DND-41 (cell line): ENCODE measurements at regions not wholly inside any gene's neighbourhood (a gene's known extent, or its start where the extent isn't known, plus 50 kb on each side); places are given as distances from the start of the nearest gene placed in this dataset.

Source experiments
- ATAC-seq: fragments of 200-7000 bp; cut with Tn5 transposase; 3 replicates; pipeline ENCODE4 v1.9.1; 2021; ENCODE audit warnings: low read depth; ENCODE audit not compliant: insufficient read depth
- DNase-seq: peaks from one replicate; pipeline ENCODE4 v3.0.0-alpha.2; 2020
- H2AFZ ChIP-seq: 2 replicates; pipeline ENCODE4 v1.6.0; 2012; ENCODE audit warnings: low read depth, low read length
- H3K27ac ChIP-seq: 2 replicates; pipeline ENCODE4 v1.5.1; 2012; ENCODE audit warnings: low read length, inconsistent platforms
- H3K27me3 ChIP-seq: fragments of 200-600 bp; sonication (generic); 2 replicates; pipeline ENCODE4 v1.6.0; 2012; ENCODE audit warnings: low read length, mild to moderate bottlenecking, inconsistent platforms; ENCODE audit not compliant: insufficient read depth, poor library complexity
- H3K36me3 ChIP-seq: 2 replicates; pipeline ENCODE4 v1.5.1; 2012; ENCODE audit warnings: low read length, inconsistent platforms; ENCODE audit not compliant: insufficient read depth
- H3K4me1 ChIP-seq: 2 replicates; pipeline ENCODE4 v1.5.1; 2012; ENCODE audit warnings: mild to moderate bottlenecking, low read length; ENCODE audit not compliant: insufficient read depth
- H3K4me2 ChIP-seq: 2 replicates; pipeline ENCODE4 v1.6.0; 2012; ENCODE audit warnings: mild to moderate bottlenecking, moderate library complexity, low read length, inconsistent platforms; ENCODE audit not compliant: insufficient read depth
- H3K4me3 ChIP-seq, 2 experiments: fragments of 200-600 bp in 1 of 2; shearing (Covaris generic) in 1 of 2; 2 replicates each; pipeline ENCODE4 v1.5.1; 2012 to 2016; ENCODE audit warnings: inconsistent platforms in 2 of 2, low read length in 2 of 2, mild to moderate bottlenecking in 2 of 2, low read depth in 1 of 2, moderate library complexity in 1 of 2
- H3K79me2 ChIP-seq: 2 replicates; pipeline ENCODE4 v1.6.0; 2012; ENCODE audit warnings: low read length, inconsistent platforms; ENCODE audit not compliant: insufficient read depth
- H3K9ac ChIP-seq: 2 replicates; pipeline ENCODE4 v1.6.0; 2012; ENCODE audit warnings: low read depth, mild to moderate bottlenecking, inconsistent platforms, low read length, moderate library complexity
- H3K9me3 ChIP-seq: 2 replicates; pipeline ENCODE4 v1.5.1; 2012; ENCODE audit warnings: low read length, moderate library complexity, mild to moderate bottlenecking, inconsistent platforms; ENCODE audit not compliant: insufficient read depth, severe bottlenecking
- H4K20me1 ChIP-seq: 2 replicates; pipeline ENCODE4 v1.6.0; 2012; ENCODE audit warnings: low read length; ENCODE audit not compliant: insufficient read depth
- CTCF ChIP-seq: IDR thresholded peaks from 2 replicates; pipeline ENCODE4 v1.5.1; 2012; ENCODE audit warnings: borderline replicate concordance, low read length, moderate library complexity, mild to moderate bottlenecking; ENCODE audit not compliant: poor library complexity, severe bottlenecking; ENCODE audit errors: extremely low read depth
- EZH2 ChIP-seq: IDR thresholded peaks from 3 replicates; pipeline ENCODE4 v1.6.1; 2012; ENCODE audit warnings: borderline replicate concordance, low read depth, mild to moderate bottlenecking, moderate library complexity, low read length, inconsistent platforms; ENCODE audit not compliant: severe bottlenecking

GRCh38 chr7:46880508-46881196 is 701.3 kb downstream of the TNS3 start:
- no peaks in the 10 kb centered on the region for H3K79me2 ChIP-seq
- no peak overlapping the region for H2AFZ ChIP-seq
- no peaks in the 10 kb centered on the region for H3K4me1 ChIP-seq
- H3K27ac ChIP-seq, result no peak overlapping the region
- H3K9ac ChIP-seq, result no peak overlapping the region
- H3K27me3 ChIP-seq, result no peaks in the 10 kb centered on the region
- no peak overlapping the region for H3K4me3 ChIP-seq
- TF ChIP-seq EZH2, result no peak
- TF ChIP-seq CTCF, result no peak
- no peaks in the 10 kb centered on the region for H3K36me3 ChIP-seq
- no peaks in the 10 kb centered on the region for H4K20me1 ChIP-seq
- no peaks in the 10 kb centered on the region for H3K9me3 ChIP-seq
- no peak for ATAC-seq
- H3K4me2 ChIP-seq, result no peak overlapping the region
- no peak for DNase-seq

GRCh38 chr7:46879783-46880182 is 702.1 kb downstream of the TNS3 start:
- TF ChIP-seq EZH2 (no peak), CTCF (no peak)
- DNase-seq (no peak), ATAC-seq (no peak)
- H3K4me1 ChIP-seq, result no peaks in the 10 kb centered on the region
- H3K27ac ChIP-seq, result no peak overlapping the region
- H4K20me1 ChIP-seq, result no peaks in the 10 kb centered on the region
- no peak overlapping the region for H3K4me3 ChIP-seq
- H3K36me3 ChIP-seq, result no peaks in the 10 kb centered on the region
- H3K9ac ChIP-seq, result no peak overlapping the region
- H3K9me3 ChIP-seq, result no peaks in the 10 kb centered on the region
- no peak overlapping the region for H2AFZ ChIP-seq
- H3K27me3 ChIP-seq, result no peaks in the 10 kb centered on the region
- H3K79me2 ChIP-seq, result no peaks in the 10 kb centered on the region
- no peak overlapping the region for H3K4me2 ChIP-seq

- H3K4me1 ChIP-seq, result no peaks in the 10 kb centered on the region
- H3K4me2 ChIP-seq, result no peak overlapping the region
- H3K36me3 ChIP-seq, result no peaks in the 10 kb centered on the region
- H3K79me2 ChIP-seq, result no peaks in the 10 kb centered on the region
- ATAC-seq (no peak), DNase-seq (no peak)
- H3K4me3 ChIP-seq, result no peak overlapping the region
- no peak overlapping the region for H3K27ac ChIP-seq
- H3K27me3 ChIP-seq, result no peaks in the 10 kb centered on the region
- no peaks in the 10 kb centered on the region for H3K9me3 ChIP-seq
- H3K9ac ChIP-seq, result no peak overlapping the region
- no peaks in the 10 kb centered on the region for H4K20me1 ChIP-seq
- H2AFZ ChIP-seq, result no peak overlapping the region
- TF ChIP-seq EZH2 (no peak), CTCF (no peak)
These were observed 710.4 kb downstream of the TNS3 start for GRCh38 chr7:46871516-46871915.
